HG02973 (cell line): ENCODE measurements at regions not wholly inside any gene's neighbourhood (a gene's known extent, or its start where the extent isn't known, plus 50 kb on each side); places are given as distances from the start of the nearest gene placed in this dataset.

Experiments
- ATAC-seq: cut with Tn5 transposase; IDR thresholded peaks from one replicate; pipeline ENCODE4 v1.9.1; 2021; ENCODE audit warnings: moderate library complexity; ENCODE audit not compliant: unreplicated experiment

- no peak for ATAC-seq
Measured at GRCh38 chr3:31408720-31409119, 124.0 kb upstream of the STT3B start.

GRCh38 chr3:31409389-31409788, 123.3 kb upstream of the STT3B start:
- ATAC-seq, result no peak

- ATAC-seq, result no peak
Measured at GRCh38 chr3:31409866-31410265, 122.9 kb upstream of the STT3B start.

GRCh38 chr3:31410411-31410810, 122.3 kb upstream of the STT3B start:
- ATAC-seq, result no peak

GRCh38 chr3:31412832-31413231, 119.9 kb upstream of the STT3B start:
- no peak for ATAC-seq

- ATAC-seq, result no peak
Measured at GRCh38 chr3:31413515-31413914, 119.2 kb upstream of the STT3B start.

- no peak for ATAC-seq
Measured at GRCh38 chr3:31416980-31417379, 115.7 kb upstream of the STT3B start.

GRCh38 chr3:31417486-31417885, 115.2 kb upstream of the STT3B start:
- no peak for ATAC-seq

GRCh38 chr3:31420311-31420710, 112.4 kb upstream of the STT3B start:
- no peak for ATAC-seq

- ATAC-seq, result no peak
Measured at GRCh38 chr3:31421314-31422048, 111.2 kb upstream of the STT3B start.

- ATAC-seq, result no peak
Measured at GRCh38 chr3:31422237-31422636, 110.5 kb upstream of the STT3B start.

- ATAC-seq, result no peak
Measured at GRCh38 chr3:31423482-31423881, 109.2 kb upstream of the STT3B start.

GRCh38 chr3:31425401-31425800, 107.3 kb upstream of the STT3B start:
- no peak for ATAC-seq

GRCh38 chr3:31427623-31428022, 105.1 kb upstream of the STT3B start:
- ATAC-seq, result no peak

GRCh38 chr3:31431321-31431720, 101.4 kb upstream of the STT3B start:
- ATAC-seq, result no peak

GRCh38 chr3:31432897-31433678, 99.6 kb upstream of the STT3B start:
- no peak for ATAC-seq

GRCh38 chr3:31433679-31433992, 99.1 kb upstream of the STT3B start:
- no peak for ATAC-seq

- ATAC-seq, result no peak
Measured at GRCh38 chr3:31434819-31435218, 97.9 kb upstream of the STT3B start.

GRCh38 chr3:31436830-31437229, 95.9 kb upstream of the STT3B start:
- no peak for ATAC-seq

GRCh38 chr3:31438742-31439141, 94.0 kb upstream of the STT3B start:
- no peak for ATAC-seq

GRCh38 chr3:31439890-31440750, 92.6 kb upstream of the STT3B start:
- ATAC-seq, result no peak

- no peak for ATAC-seq
Measured at GRCh38 chr3:31440878-31441277, 91.8 kb upstream of the STT3B start.
